SKM-1 (cell line): ENCODE measurements at regions not wholly inside any gene's neighbourhood (a gene's known extent, or its start where the extent isn't known, plus 50 kb on each side); places are given as distances from the start of the nearest gene placed in this dataset.
"Not testable (repeated sequence)": the region's sequence is repeated elsewhere in the genome, so short reads cannot be mapped to it uniquely, and the experiment has no call there.

Experiments used
- DNase-seq: peaks from one replicate; lab custom pipeline; 2025; ENCODE audit not compliant: unreplicated experiment; lab: John Stamatoyannopoulos, UW

DNA sequence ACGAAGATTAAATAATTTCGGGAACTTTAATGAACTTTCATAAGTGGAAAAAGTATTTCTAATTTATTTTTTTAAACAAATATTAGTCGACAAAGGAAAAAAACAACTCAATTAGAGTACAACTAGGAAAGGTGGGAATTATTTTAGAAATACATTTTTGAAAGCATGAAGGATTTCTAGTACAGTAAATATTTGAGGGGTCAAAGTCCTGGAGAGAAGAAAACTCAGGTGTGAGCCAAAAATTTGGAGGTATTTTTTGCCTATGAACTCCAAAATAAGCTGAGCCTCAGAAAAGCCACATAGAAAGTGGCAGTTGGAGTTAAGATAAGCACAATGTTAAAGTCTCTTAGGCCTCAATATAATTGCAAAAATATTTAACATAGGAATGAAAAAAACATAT is 2017.3 kb downstream of the C4orf33 start:
- no peak for DNase-seq

DNA sequence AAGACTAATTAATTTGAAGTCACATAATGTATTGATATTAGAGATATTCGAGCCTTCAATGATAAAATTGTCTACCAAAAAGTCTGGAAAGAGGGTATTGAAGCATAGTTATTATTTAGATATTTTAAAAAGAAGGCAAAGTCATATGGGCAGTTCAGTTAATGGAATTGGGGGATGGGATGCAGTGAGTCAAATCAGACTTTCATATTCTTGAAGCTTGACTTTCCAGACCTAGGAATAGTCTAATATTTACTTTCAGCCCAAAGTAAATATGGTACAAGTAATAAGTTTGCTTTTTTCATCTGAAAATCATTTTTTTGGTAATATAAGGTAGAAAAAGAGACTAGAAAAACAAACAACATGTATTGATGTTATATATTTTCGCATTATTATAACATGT is 2017.8 kb downstream of the C4orf33 start:
- no peak for DNase-seq

GRCh38 chr4:131119661-131120060 is 2023.7 kb downstream of the C4orf33 start:
- no peak for DNase-seq

- no peak for DNase-seq
Observed at GRCh38 chr4:131137196-131137595, 2011.9 kb upstream of the PCDH10 start.

- no peak for DNase-seq
Observed at GRCh38 chr4:131159261-131159660, 1989.8 kb upstream of the PCDH10 start.

DNA sequence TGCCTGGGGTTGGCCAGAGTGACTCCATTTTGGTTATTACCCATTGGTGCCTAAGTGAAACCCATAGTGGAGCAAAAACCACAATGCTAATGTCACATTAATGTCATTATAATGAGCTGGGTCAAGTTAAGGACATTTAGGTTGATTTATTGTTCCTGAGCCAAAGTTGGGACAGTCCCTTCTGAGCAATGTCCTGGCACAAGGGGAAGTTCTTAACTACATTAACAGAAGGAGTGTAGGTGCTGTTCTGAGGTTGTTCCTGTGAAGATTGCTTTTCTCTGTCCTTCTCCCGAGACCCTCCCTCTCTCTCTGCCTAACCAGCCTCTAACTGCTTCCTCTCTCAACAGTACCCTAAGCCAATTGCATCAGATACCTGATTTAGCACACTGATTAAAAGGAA is 1956.8 kb upstream of the PCDH10 start:
- DNase-seq = no peak

GRCh38 chr4:131207589-131207988 is 1941.5 kb upstream of the PCDH10 start:
- no peak for DNase-seq

GRCh38 chr4:131248314-131248713 is 1900.8 kb upstream of the PCDH10 start:
- DNase-seq = no peak

DNA sequence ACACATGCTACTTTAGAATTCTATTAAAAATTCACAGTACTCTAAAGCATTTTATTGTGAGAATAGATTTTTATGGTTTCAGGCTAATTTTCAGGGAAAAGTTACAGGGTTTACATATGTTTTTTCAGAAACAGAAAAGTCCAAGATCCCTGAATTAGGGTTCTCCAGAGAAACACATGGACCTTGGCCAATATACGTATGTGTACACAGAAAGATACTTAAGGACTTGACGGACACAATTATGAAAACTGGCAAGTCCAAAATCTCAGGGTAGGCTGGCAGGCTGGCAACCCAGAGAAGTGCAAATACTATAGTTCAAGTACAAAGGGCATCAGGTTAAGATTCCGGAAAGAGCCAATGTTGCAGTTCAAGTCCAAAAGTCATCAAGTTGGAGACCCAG is 1897.8 kb upstream of the PCDH10 start:
- DNase-seq = no peak

DNA sequence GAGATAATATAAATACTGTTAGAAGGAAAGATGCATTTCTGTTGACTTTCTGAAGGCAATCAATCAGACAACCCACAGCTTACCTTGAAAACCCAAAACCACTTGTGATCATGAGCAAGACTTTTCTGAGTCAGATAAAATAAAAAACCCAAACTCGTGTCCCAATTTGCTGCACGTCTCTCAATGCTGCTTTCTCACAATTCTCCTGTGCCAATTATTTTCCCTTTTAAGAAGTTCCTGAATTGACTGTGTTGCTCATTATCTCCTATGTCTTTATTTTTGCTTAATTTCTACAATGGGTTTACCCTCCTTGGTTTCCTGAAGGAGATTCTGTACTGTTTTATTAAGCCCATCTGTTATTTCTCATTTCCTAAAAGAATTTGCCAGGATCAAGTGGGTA is 1891.9 kb upstream of the PCDH10 start:
- no peak for DNase-seq

- DNase-seq = no peak
Observed at GRCh38 chr4:131258361-131258760, 1890.7 kb upstream of the PCDH10 start.

DNA sequence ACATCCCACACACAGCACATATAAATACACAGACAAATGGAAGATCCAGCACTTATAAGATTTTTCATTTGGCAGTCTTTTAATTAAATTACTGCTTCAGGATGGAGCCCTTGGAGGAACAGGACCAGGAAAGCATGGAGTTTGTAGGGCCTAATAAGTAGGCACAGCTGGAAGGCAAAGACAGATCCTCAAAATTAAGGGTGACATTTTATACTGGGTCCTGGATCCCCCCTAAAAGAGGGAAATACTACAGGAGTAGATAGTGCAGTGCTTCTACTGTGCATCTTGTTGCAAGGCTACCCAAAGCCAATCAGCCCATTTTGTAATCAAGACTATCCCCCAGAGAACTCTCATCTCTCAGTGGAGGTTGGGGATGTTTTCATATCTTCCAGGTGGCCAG is 1860.7 kb upstream of the PCDH10 start:
- DNase-seq = no peak

DNA sequence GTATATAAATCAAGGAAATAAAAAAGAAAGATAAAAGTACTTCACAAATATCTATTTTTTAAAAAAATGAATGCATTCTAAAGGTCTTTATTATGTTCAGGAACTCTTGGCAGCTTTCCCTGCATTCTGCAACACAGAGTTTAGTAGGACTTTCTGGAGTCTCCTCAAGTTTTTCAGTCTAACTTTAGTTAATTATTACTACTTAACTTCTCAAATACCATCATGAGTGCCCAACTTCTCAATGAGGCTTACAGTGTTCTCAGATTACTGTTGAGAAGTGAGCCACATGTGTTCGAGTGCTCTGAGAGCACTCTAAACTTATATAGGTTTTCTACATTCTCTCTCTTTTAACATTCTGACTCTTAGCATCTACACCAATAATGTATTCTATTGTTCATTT is 1852.9 kb upstream of the PCDH10 start:
- DNase-seq = no peak

DNA sequence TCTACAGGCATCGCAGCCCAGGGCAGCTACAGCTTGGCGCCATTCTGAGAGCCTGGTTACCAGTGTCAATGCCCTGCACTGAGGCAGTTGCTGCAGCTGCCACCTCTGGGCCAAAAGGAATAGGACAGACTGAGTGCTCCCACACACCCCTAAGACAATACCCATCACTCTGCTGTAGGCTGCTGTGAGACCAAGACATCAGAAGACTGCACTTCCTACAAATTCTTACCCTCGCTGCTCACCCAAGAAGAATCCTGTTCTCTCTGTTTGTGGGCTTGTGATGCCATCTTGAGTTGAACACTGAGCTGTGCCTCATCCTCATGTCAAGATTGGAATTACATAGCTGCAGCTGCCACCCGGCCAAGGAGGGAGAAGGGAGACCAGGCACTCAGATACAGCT is 1847.0 kb upstream of the PCDH10 start:
- no peak for DNase-seq

- no peak for DNase-seq
Observed at GRCh38 chr4:131304686-131305085, 1844.4 kb upstream of the PCDH10 start.

DNA sequence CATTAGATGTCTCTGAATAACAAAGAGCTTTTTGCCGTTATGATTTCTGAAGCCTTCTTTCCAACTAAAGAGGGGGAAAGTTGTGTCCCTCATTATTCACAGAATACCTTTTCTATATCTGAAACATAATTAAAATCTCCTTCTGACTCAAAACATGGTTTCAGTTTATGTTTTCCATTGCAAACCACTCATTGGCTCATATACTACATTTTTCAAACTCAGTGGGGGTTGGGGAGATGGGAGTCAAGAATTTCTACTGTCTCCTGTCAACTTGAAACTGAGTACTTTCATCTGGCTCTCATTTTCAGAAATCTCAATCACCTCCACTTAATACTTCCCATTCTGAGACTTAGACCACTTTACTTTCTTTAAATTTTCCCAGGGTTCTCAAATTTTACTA is 1839.5 kb upstream of the PCDH10 start:
- no peak for DNase-seq

DNA sequence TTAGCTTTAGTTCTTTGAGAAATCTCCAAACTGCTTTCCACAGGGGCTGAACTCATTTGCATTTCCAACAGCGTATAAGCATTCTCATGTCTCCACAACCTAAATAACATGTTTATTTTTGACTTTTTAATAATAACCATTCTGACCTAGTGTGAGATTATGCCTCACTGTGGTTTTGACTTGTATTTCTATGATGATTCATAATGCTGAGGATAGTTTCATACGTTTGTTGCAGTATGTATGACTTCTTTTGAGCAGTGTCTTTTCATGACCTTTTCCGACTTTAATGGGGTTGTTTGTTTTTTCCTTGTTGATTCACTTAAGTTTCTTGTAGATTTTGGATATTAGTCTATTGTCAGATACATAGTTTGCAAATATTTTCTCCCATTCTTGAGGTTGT is 1833.0 kb upstream of the PCDH10 start:
- DNase-seq = no peak

GRCh38 chr4:131337936-131338335 is 1811.2 kb upstream of the PCDH10 start:
- DNase-seq = no peak

DNA sequence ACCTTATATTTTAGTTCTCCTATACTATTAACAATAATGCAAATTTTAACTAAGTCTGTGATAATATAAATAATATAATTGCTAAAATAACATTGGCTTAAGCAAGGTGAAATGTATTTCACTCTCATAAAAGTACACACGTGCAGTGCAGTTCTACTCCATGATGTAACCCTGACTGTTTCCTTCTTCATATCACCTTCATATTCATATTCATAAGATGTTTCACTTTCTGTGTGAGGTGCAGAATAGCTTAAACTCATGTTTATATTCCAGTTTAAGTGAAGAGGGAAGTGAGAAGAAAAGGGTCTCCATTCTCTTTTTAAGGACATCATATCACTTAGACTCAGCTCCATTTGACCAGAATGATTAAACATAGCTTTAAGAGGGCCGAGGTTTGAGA is 1810.0 kb upstream of the PCDH10 start:
- DNase-seq = no peak

- DNase-seq = no peak
Observed at GRCh38 chr4:131344761-131345160, 1804.3 kb upstream of the PCDH10 start.

- DNase-seq = no peak
Observed at GRCh38 chr4:131347816-131348215, 1801.3 kb upstream of the PCDH10 start.

GRCh38 chr4:131348263-131348662 is 1800.8 kb upstream of the PCDH10 start:
- no peak for DNase-seq

DNA sequence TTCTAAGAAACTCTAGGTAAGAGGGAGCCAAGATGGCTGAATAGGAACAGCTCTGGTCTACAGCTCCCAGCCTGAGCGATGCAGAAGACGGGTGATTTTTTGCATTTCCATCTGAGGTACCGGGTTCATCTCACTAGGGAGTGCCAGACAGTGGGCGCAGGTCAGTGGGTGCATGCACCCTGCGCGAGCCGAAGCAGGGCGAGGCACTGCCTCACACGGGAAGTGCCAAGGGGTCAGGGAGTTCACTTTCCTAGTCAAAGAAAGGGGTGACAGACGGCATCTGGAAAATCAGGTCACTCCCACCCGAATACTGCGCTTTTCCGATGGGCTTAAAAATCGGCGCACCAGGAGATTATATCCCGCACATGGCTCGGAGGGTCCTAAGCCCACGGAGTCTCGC is 1796.7 kb upstream of the PCDH10 start:
- not testable (repeated sequence) for DNase-seq

- no peak for DNase-seq
Observed at GRCh38 chr4:131366714-131367113, 1782.4 kb upstream of the PCDH10 start.
